ENCODE measurements at regions not wholly inside any gene's neighbourhood (a gene's known extent, or its start where the extent isn't known, plus 50 kb on each side); places are given as distances from the start of the nearest gene placed in this dataset.

GRCh38 chr12:76247026-76247646 lies 101.1 kb downstream of the BBS10 start:
- Histone ChIP-seq H3K27ac (ENCODE audit: low read depth in 2 of 2, low read length in 1 of 2) (no peak overlapping the region), H3K4me3 (ENCODE audit: low read depth in 1 of 2, low read length in 2 of 2) (no peak overlapping the region), H3K36me3 (ENCODE audit: control insufficient read depth in 2 of 2, insufficient read depth in 2 of 2, low read length in 1 of 2) (no peaks in the 10 kb centered on the region), H3K4me1 (ENCODE audit: control insufficient read depth in 2 of 2, insufficient read depth in 2 of 2, low read length in 1 of 2) (peaks cover 0 to 2% of the 10 kb centered on the region in 2 donors), H3K27me3 (ENCODE audit: control insufficient read depth in 1 of 2, insufficient read depth in 2 of 2, low read length in 2 of 2) (no peaks in the 10 kb centered on the region), H3K9me3 (ENCODE audit: control insufficient read depth in 2 of 2, insufficient read depth in 1 of 2, low read depth in 1 of 2, low read length in 1 of 2) (no peaks in the 10 kb centered on the region)
- 65 to 68% methylated on average over 4 of the region's 4 CpGs for WGBS, 2 donors

GRCh38 chr12:76246611-76247010 lies 101.6 kb downstream of the BBS10 start:
- Histone ChIP-seq H3K36me3 (ENCODE audit: control insufficient read depth in 2 of 2, insufficient read depth in 2 of 2, low read length in 1 of 2) (no peaks in the 10 kb centered on the region), H3K4me3 (ENCODE audit: low read depth in 1 of 2, low read length in 2 of 2) (no peak overlapping the region), H3K27ac (ENCODE audit: low read depth in 2 of 2, low read length in 1 of 2) (no peak overlapping the region), H3K4me1 (ENCODE audit: control insufficient read depth in 2 of 2, insufficient read depth in 2 of 2, low read length in 1 of 2) (peaks cover 0 to 2% of the 10 kb centered on the region in 2 donors), H3K9me3 (ENCODE audit: control insufficient read depth in 2 of 2, insufficient read depth in 1 of 2, low read depth in 1 of 2, low read length in 1 of 2) (no peaks in the 10 kb centered on the region), H3K27me3 (ENCODE audit: control insufficient read depth in 1 of 2, insufficient read depth in 2 of 2, low read length in 2 of 2) (no peaks in the 10 kb centered on the region)
- WGBS, 2 donors, result 57 to 66% methylated on average over 2 of the region's 2 CpGs

- H3K27me3 ChIP-seq (ENCODE audit: control insufficient read depth in 1 of 2, insufficient read depth in 2 of 2, low read length in 2 of 2), result no peaks in the 10 kb centered on the region
- H3K9me3 ChIP-seq (ENCODE audit: control insufficient read depth in 2 of 2, insufficient read depth in 1 of 2, low read depth in 1 of 2, low read length in 1 of 2), result no peaks in the 10 kb centered on the region
- WGBS, 2 donors, result 79 to 83% methylated on average over 3 of the region's 3 CpGs
- H3K4me1 ChIP-seq (ENCODE audit: control insufficient read depth in 2 of 2, insufficient read depth in 2 of 2, low read length in 1 of 2), result peaks cover 0 to 2% of the 10 kb centered on the region in 2 donors
- no peaks in the 10 kb centered on the region for H3K36me3 ChIP-seq (ENCODE audit: control insufficient read depth in 2 of 2, insufficient read depth in 2 of 2, low read length in 1 of 2)
- no peak overlapping the region for H3K4me3 ChIP-seq (ENCODE audit: low read depth in 1 of 2, low read length in 2 of 2)
- no peak overlapping the region for H3K27ac ChIP-seq (ENCODE audit: low read depth in 2 of 2, low read length in 1 of 2)
Observed at GRCh38 chr12:76244300-76244699, 103.9 kb downstream of the BBS10 start.

GRCh38 chr12:76242813-76243550 lies 105.2 kb downstream of the BBS10 start:
- H3K4me3 ChIP-seq (ENCODE audit: low read depth in 1 of 2, low read length in 2 of 2), result no peak overlapping the region
- H3K27ac ChIP-seq (ENCODE audit: low read depth in 2 of 2, low read length in 1 of 2), result no peak overlapping the region
- no peaks in the 10 kb centered on the region for H3K9me3 ChIP-seq (ENCODE audit: control insufficient read depth in 2 of 2, insufficient read depth in 1 of 2, low read depth in 1 of 2, low read length in 1 of 2)
- H3K4me1 ChIP-seq (ENCODE audit: control insufficient read depth in 2 of 2, insufficient read depth in 2 of 2, low read length in 1 of 2), result peaks cover 0 to 2% of the 10 kb centered on the region in 2 donors
- WGBS, 2 donors, result 68 to 74% methylated on average over 2 of the region's 2 CpGs
- H3K36me3 ChIP-seq (ENCODE audit: control insufficient read depth in 2 of 2, insufficient read depth in 2 of 2, low read length in 1 of 2), result no peaks in the 10 kb centered on the region
- H3K27me3 ChIP-seq (ENCODE audit: control insufficient read depth in 1 of 2, insufficient read depth in 2 of 2, low read length in 2 of 2), result no peaks in the 10 kb centered on the region

- Histone ChIP-seq H3K4me3 (ENCODE audit: low read depth in 1 of 2, low read length in 2 of 2) (no peak overlapping the region), H3K27me3 (ENCODE audit: control insufficient read depth in 1 of 2, insufficient read depth in 2 of 2, low read length in 2 of 2) (no peaks in the 10 kb centered on the region), H3K9me3 (ENCODE audit: control insufficient read depth in 2 of 2, insufficient read depth in 1 of 2, low read depth in 1 of 2, low read length in 1 of 2) (no peaks in the 10 kb centered on the region), H3K36me3 (ENCODE audit: control insufficient read depth in 2 of 2, insufficient read depth in 2 of 2, low read length in 1 of 2) (no peaks in the 10 kb centered on the region), H3K4me1 (ENCODE audit: control insufficient read depth in 2 of 2, insufficient read depth in 2 of 2, low read length in 1 of 2) (no peaks in the 10 kb centered on the region), H3K27ac (ENCODE audit: low read depth in 2 of 2, low read length in 1 of 2) (no peak overlapping the region)
- 90 to 92% methylated on average over 1 of the region's 1 CpG for WGBS, 2 donors
Observed at GRCh38 chr12:76241371-76241770, 106.8 kb downstream of the BBS10 start.

- Histone ChIP-seq H3K36me3 (ENCODE audit: control insufficient read depth in 2 of 2, insufficient read depth in 2 of 2, low read length in 1 of 2) (no peaks in the 10 kb centered on the region), H3K27ac (ENCODE audit: low read depth in 2 of 2, low read length in 1 of 2) (no peak overlapping the region), H3K9me3 (ENCODE audit: control insufficient read depth in 2 of 2, insufficient read depth in 1 of 2, low read depth in 1 of 2, low read length in 1 of 2) (no peaks in the 10 kb centered on the region), H3K27me3 (ENCODE audit: control insufficient read depth in 1 of 2, insufficient read depth in 2 of 2, low read length in 2 of 2) (no peaks in the 10 kb centered on the region), H3K4me3 (ENCODE audit: low read depth in 1 of 2, low read length in 2 of 2) (no peak overlapping the region), H3K4me1 (ENCODE audit: control insufficient read depth in 2 of 2, insufficient read depth in 2 of 2, low read length in 1 of 2) (no peaks in the 10 kb centered on the region)
- WGBS, 2 donors, result 70 to 74% methylated on average over 6 of the region's 6 CpGs
Observed at GRCh38 chr12:76240281-76240680, 107.9 kb downstream of the BBS10 start.

GRCh38 chr12:76238688-76239087 lies 109.5 kb downstream of the BBS10 start:
- 61 to 64% methylated on average over 4 of the region's 4 CpGs for WGBS, 2 donors
- no peaks in the 10 kb centered on the region for H3K27me3 ChIP-seq (ENCODE audit: control insufficient read depth in 1 of 2, insufficient read depth in 2 of 2, low read length in 2 of 2)
- H3K9me3 ChIP-seq (ENCODE audit: control insufficient read depth in 2 of 2, insufficient read depth in 1 of 2, low read depth in 1 of 2, low read length in 1 of 2), result no peaks in the 10 kb centered on the region
- no peak overlapping the region for H3K4me3 ChIP-seq (ENCODE audit: low read depth in 1 of 2, low read length in 2 of 2)
- no peaks in the 10 kb centered on the region for H3K4me1 ChIP-seq (ENCODE audit: control insufficient read depth in 2 of 2, insufficient read depth in 2 of 2, low read length in 1 of 2)
- H3K27ac ChIP-seq (ENCODE audit: low read depth in 2 of 2, low read length in 1 of 2), result no peak overlapping the region
- H3K36me3 ChIP-seq (ENCODE audit: control insufficient read depth in 2 of 2, insufficient read depth in 2 of 2, low read length in 1 of 2), result no peaks in the 10 kb centered on the region

GRCh38 chr12:76237086-76237701 lies 111.0 kb downstream of the BBS10 start:
- no peaks in the 10 kb centered on the region for H3K9me3 ChIP-seq (ENCODE audit: control insufficient read depth in 2 of 2, insufficient read depth in 1 of 2, low read depth in 1 of 2, low read length in 1 of 2)
- peak overlapping the region; percentile 50 to 56 for H3K27ac ChIP-seq (ENCODE audit: low read depth in 2 of 2, low read length in 1 of 2)
- 69% methylated on average over 7 of the region's 7 CpGs for WGBS, 2 donors
- no peak overlapping the region for H3K4me3 ChIP-seq (ENCODE audit: low read depth in 1 of 2, low read length in 2 of 2)
- H3K4me1 ChIP-seq (ENCODE audit: control insufficient read depth in 2 of 2, insufficient read depth in 2 of 2, low read length in 1 of 2), result no peaks in the 10 kb centered on the region
- no peaks in the 10 kb centered on the region for H3K36me3 ChIP-seq (ENCODE audit: control insufficient read depth in 2 of 2, insufficient read depth in 2 of 2, low read length in 1 of 2)
- H3K27me3 ChIP-seq (ENCODE audit: control insufficient read depth in 1 of 2, insufficient read depth in 2 of 2, low read length in 2 of 2), result no peaks in the 10 kb centered on the region

- H3K27ac ChIP-seq (ENCODE audit: low read depth in 2 of 2, low read length in 1 of 2), result no peak overlapping the region
- H3K9me3 ChIP-seq (ENCODE audit: control insufficient read depth in 2 of 2, insufficient read depth in 1 of 2, low read depth in 1 of 2, low read length in 1 of 2), result no peaks in the 10 kb centered on the region
- no peaks in the 10 kb centered on the region for H3K27me3 ChIP-seq (ENCODE audit: control insufficient read depth in 1 of 2, insufficient read depth in 2 of 2, low read length in 2 of 2)
- H3K4me3 ChIP-seq (ENCODE audit: low read depth in 1 of 2, low read length in 2 of 2), result no peak overlapping the region
- WGBS, 2 donors, result 43 to 59% methylated on average over 7 of the region's 7 CpGs
- H3K36me3 ChIP-seq (ENCODE audit: control insufficient read depth in 2 of 2, insufficient read depth in 2 of 2, low read length in 1 of 2), result no peaks in the 10 kb centered on the region
- no peaks in the 10 kb centered on the region for H3K4me1 ChIP-seq (ENCODE audit: control insufficient read depth in 2 of 2, insufficient read depth in 2 of 2, low read length in 1 of 2)
Observed at GRCh38 chr12:76236640-76237039, 111.6 kb downstream of the BBS10 start.
